ENCODE measurements at regions not wholly inside any gene's neighbourhood (a gene's known extent, or its start where the extent isn't known, plus 50 kb on each side); places are given as distances from the start of the nearest gene placed in this dataset.

- Mint-ChIP-seq H3K4me1 (no peaks in the 10 kb centered on the region), H3K27ac (no peak overlapping the region), H3K27me3 (peaks cover 7% of the 10 kb centered on the region), H3K4me3 (no peak overlapping the region), H3K9me3 (ENCODE audit: insufficient read depth) (peaks cover 2% of the 10 kb centered on the region)
- Histone ChIP-seq H4K20me1 (ENCODE audit: control insufficient read depth, insufficient read depth, low read length, poor library complexity, severe bottlenecking) (no peaks in the 10 kb centered on the region), H3K4me1 (ENCODE audit: control insufficient read depth in 2 of 2, insufficient read depth in 2 of 2, low read length in 2 of 2) (no peaks in the 10 kb centered on the region), H3K4me2 (replicated peaks; ENCODE audit: low read depth, low read length, poor library complexity, severe bottlenecking) (no peak overlapping the region), H3K79me2 (ENCODE audit: control insufficient read depth, insufficient read depth, low read length) (no peaks in the 10 kb centered on the region), H3K27ac (ENCODE audit: low read length in 2 of 2) (no peak overlapping the region), H3K36me3 (replicated peaks in 1 of 2; ENCODE audit: control extremely low read depth in 1 of 2, control insufficient read depth in 1 of 2, extremely low read depth in 1 of 2, insufficient read depth in 2 of 2, low read length in 1 of 2) (no peaks in the 10 kb centered on the region), H2AFZ (ENCODE audit: insufficient read depth, low read depth, low read length, poor library complexity, severe bottlenecking) (no peak overlapping the region), H3K4me3 (ENCODE audit: control extremely low read depth in 1 of 5, extremely low read depth in 1 of 5, insufficient read depth in 1 of 5, low read depth in 2 of 5, low read length in 4 of 5) (no peak overlapping the region), H3K9ac (ENCODE audit: low read length) (no peak overlapping the region), H3K9me3 (ENCODE audit: control extremely low read depth in 1 of 3, control insufficient read depth in 2 of 3, insufficient read depth in 1 of 3, low read length in 2 of 3) (peaks cover 0 to 4% (median 0%) of the 10 kb centered on the region in 3 donors), H3K27me3 (replicated peaks in 1 of 4; ENCODE audit: control extremely low read depth in 1 of 4, control insufficient read depth in 3 of 4, insufficient read depth in 4 of 4, low read length in 3 of 4) (no peaks in the 10 kb centered on the region)
- WGBS (ENCODE audit: insufficient coverage), result 80% methylated on average over 1 of the region's 8 CpGs
- intact Hi-C loops (cut with micrococcal nuclease), result no loop called here
- ATAC-seq (ENCODE audit: low read depth) (no peak), DNase-seq (no peak)
- ChIA-PET POLR2A (interaction anchor here (0.7 kb wide), 1 partner anchor 77 kb away, joined by 10 read pairs; no protein-coding TSS in a partner anchor), CTCF (no interaction called here)
- TF ChIP-seq CTCF (IDR thresholded peaks at IDR 0.05) (no peak), EZH2 (IDR thresholded peaks at IDR 0.05; ENCODE audit: borderline replicate concordance, insufficient read depth, low read depth, low read length, poor library complexity, severe bottlenecking) (no peak)
Observed at GRCh38 chr6:159510141-159510540, 182.9 kb downstream of the SOD2 start.

- no peak for TF ChIP-seq EZH2 (IDR thresholded peaks at IDR 0.05; ENCODE audit: borderline replicate concordance, insufficient read depth, low read depth, low read length, poor library complexity, severe bottlenecking)
- ChIA-PET POLR2A (no interaction called here), CTCF (interaction anchor here (0.7 kb wide), 1 partner anchor 111 kb away, joined by 3 read pairs; no protein-coding TSS in a partner anchor)
- Histone ChIP-seq H2AFZ (ENCODE audit: insufficient read depth, low read depth, low read length, poor library complexity, severe bottlenecking) (no peak overlapping the region), H3K27me3 (replicated peaks in 1 of 4; ENCODE audit: control extremely low read depth in 1 of 4, control insufficient read depth in 3 of 4, insufficient read depth in 4 of 4, low read length in 3 of 4) (no peaks in the 10 kb centered on the region), H3K9me3 (ENCODE audit: control extremely low read depth in 1 of 3, control insufficient read depth in 2 of 3, insufficient read depth in 1 of 3, low read length in 2 of 3) (peaks cover 0 to 11% (median 0%) of the 10 kb centered on the region in 3 donors), H3K4me3 (ENCODE audit: control extremely low read depth in 1 of 5, extremely low read depth in 1 of 5, insufficient read depth in 1 of 5, low read depth in 2 of 5, low read length in 4 of 5) (no peak overlapping the region), H3K79me2 (ENCODE audit: control insufficient read depth, insufficient read depth, low read length) (no peaks in the 10 kb centered on the region), H3K27ac (ENCODE audit: low read length in 2 of 2) (no peak overlapping the region), H3K4me2 (replicated peaks; ENCODE audit: low read depth, low read length, poor library complexity, severe bottlenecking) (no peak overlapping the region), H4K20me1 (ENCODE audit: control insufficient read depth, insufficient read depth, low read length, poor library complexity, severe bottlenecking) (no peaks in the 10 kb centered on the region), H3K4me1 (ENCODE audit: control insufficient read depth in 2 of 2, insufficient read depth in 2 of 2, low read length in 2 of 2) (no peaks in the 10 kb centered on the region), H3K36me3 (replicated peaks in 1 of 2; ENCODE audit: control extremely low read depth in 1 of 2, control insufficient read depth in 1 of 2, extremely low read depth in 1 of 2, insufficient read depth in 2 of 2, low read length in 1 of 2) (no peaks in the 10 kb centered on the region), H3K9ac (ENCODE audit: low read length) (no peak overlapping the region)
- H3K27ac Mint-ChIP-seq, result no peak overlapping the region
- ATAC-seq (ENCODE audit: low read depth) (no peak), DNase-seq (no peak)
- peaks cover 2% of the 10 kb centered on the region for H3K9me3 Mint-ChIP-seq (ENCODE audit: insufficient read depth)
- peaks cover 6% of the 10 kb centered on the region for H3K27me3 Mint-ChIP-seq
- H3K4me3 Mint-ChIP-seq, result no peak overlapping the region
- no peaks in the 10 kb centered on the region for H3K4me1 Mint-ChIP-seq
- 100% methylated on average over 2 of the region's 2 CpGs for WGBS (ENCODE audit: insufficient coverage)
- intact Hi-C loops (cut with micrococcal nuclease), result no loop called here
Observed at GRCh38 chr6:159508931-159509330, 184.1 kb downstream of the SOD2 start.

Data from B cell (primary cell).